ENCODE measurements at regions not wholly inside any gene's neighbourhood (a gene's known extent, or its start where the extent isn't known, plus 50 kb on each side); places are given as distances from the start of the nearest gene placed in this dataset.

DNA sequence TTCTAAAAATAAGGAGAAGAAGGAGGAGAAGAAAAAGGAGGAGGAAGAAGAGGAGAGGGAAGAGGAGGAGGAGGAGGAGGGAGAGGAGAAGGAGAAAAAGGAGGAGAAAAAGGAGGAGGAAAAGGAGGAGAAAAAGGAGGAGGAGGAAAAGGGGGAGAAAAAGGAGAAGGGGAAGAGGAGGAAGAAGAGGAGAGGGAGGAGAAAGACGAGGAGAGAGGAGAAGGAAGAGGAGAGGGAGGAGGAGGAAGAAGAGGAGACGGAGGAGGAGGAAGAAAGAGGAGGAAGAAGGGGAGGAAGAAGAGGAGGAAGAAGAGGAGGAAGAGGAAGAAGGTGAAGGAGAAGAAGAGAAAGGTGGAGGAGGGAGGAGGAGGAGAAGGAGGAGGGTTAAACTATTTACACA lies 210.2 kb upstream of the TRPM3 start:
- DNase-seq (ENCODE audit: extremely low spot score), result no peak
- POLR2A ChIA-PET, result no interaction called here
- CTCF ChIA-PET, result no interaction called here
- TF ChIP-seq, protein P1, sequence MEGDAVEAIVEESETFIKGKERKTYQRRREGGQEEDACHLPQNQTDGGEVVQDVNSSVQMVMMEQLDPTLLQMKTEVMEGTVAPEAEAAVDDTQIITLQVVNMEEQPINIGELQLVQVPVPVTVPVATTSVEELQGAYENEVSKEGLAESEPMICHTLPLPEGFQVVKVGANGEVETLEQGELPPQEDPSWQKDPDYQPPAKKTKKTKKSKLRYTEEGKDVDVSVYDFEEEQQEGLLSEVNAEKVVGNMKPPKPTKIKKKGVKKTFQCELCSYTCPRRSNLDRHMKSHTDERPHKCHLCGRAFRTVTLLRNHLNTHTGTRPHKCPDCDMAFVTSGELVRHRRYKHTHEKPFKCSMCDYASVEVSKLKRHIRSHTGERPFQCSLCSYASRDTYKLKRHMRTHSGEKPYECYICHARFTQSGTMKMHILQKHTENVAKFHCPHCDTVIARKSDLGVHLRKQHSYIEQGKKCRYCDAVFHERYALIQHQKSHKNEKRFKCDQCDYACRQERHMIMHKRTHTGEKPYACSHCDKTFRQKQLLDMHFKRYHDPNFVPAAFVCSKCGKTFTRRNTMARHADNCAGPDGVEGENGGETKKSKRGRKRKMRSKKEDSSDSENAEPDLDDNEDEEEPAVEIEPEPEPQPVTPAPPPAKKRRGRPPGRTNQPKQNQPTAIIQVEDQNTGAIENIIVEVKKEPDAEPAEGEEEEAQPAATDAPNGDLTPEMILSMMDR (IDR thresholded peaks at IDR 0.05; ENCODE audit: control extremely low read depth, extremely low read depth, low read depth, missing control alignments), result no peak

DNA sequence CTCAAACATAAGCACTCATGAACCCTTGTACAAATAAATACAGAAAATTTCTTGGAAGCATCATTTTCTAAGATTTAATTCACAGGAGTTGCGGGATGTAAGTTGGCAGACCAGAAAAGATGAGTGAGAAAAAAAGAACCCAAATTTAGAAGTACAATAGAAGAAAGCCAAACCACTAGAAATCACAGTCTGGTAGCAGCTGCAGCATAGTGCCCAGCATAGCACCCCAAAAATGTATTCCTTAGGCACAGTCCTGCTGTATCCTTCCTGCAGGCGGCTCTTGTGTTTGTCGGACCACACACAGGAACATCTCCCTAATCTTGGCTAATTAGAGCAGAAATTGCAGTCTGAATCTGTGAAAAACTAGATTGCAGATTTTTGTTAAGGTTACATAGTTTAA lies 208.5 kb upstream of the TRPM3 start:
- TF ChIP-seq, protein P1 (IDR thresholded peaks at IDR 0.05; ENCODE audit: control extremely low read depth, extremely low read depth, low read depth, missing control alignments), result no peak
- POLR2A ChIA-PET, result no interaction called here
- DNase-seq (ENCODE audit: extremely low spot score), result no peak
- CTCF ChIA-PET, result no interaction called here

DNA sequence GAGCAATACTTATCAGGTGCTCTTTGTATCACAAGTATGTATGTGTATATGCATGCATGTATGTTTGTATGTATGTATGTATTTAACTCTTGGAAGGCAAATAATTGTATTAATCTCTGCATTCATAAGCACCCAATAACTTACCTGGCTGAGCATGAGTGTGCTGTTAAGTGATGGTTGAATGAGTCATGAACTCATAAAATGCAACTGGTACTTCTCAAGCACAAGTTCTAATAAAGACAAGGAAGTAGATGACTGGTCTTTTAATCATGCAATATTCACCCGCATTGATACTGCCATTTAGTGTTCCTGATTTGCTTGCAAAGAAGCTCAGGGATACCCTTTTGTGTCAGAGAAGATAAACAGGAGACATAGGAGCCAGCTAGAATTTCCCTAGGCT lies 204.9 kb upstream of the TRPM3 start:
- ChIA-PET CTCF (interaction anchor here (1.4 kb wide), 1 partner anchor 8 kb away, joined by 3 read pairs; no protein-coding TSS in a partner anchor), POLR2A (no interaction called here)
- DNase-seq (ENCODE audit: extremely low spot score), result no peak
- TF ChIP-seq, protein P1 (IDR thresholded peaks at IDR 0.05; ENCODE audit: control extremely low read depth, extremely low read depth, low read depth, missing control alignments), result no peak

DNA sequence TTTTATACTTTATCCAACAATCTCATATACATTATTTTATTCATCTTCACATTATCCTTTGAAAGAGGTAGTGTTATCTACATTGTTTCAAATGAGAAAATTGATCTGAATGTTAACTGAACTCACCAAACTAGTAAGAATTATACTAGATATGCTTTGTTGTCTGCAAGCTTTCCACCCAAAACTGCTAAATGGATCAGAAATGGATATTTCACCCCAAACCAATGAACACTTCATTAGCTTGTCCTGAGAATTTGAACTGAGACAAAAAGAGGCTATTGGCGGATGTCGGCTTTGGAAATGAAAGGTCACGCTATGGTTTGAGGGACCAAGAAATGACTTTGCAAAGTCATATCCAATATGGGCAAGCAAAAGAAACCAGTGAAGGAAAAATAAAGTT lies 201.9 kb upstream of the TRPM3 start:
- TF ChIP-seq, protein P1 (IDR thresholded peaks at IDR 0.05; ENCODE audit: control extremely low read depth, extremely low read depth, low read depth, missing control alignments), result no peak
- ChIA-PET CTCF (interaction anchor here (1.3 to 2.3 kb wide), 2 partner anchors 38 to 104 kb away, joined by 3 to 11 read pairs; no protein-coding TSS in a partner anchor), POLR2A (no interaction called here)
- DNase-seq (ENCODE audit: extremely low spot score), result no peak

DNA sequence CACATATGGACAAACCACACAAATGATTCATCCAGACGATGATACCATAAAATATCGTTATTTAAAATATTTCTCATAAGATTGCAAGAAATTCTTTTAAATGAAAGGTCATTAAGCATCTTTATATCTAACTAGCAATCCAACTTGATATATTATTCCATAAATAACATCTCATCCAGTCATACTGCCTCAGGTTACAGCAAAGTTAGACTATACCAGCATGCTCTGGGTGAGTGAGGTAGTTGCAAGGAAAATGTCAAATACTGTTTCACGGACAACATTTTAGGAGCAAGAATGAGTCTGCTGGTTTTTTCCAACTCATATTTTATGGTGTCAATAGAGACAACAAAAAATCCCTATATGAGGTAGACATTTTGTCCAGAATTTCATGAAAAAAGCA lies 200.9 kb upstream of the TRPM3 start:
- ChIA-PET POLR2A (no interaction called here), CTCF (no interaction called here)

DNA sequence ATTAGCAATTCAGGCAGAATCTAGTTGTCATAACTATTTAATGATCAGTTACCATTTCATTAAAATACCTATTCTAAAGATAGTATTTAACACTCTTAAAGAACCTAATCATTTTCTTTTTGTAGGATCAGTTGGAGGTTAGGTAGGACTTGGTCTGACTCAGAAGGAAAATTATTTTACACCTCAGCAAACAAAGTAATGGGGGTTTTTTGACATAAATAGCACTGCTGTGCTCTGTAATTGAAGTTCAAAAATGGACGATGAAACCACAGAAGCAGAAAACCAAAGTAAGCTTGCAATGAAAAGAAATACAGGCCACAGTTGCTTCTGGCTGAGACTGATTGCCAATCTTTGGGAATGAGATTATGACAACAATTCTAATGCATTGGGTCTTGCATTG lies 187.0 kb upstream of the TRPM3 start:
- no peak for DNase-seq (ENCODE audit: extremely low spot score)
- CTCF ChIA-PET, result interaction anchor here (0.8 kb wide), 1 partner anchor 22 kb away, joined by 3 read pairs; no protein-coding TSS in a partner anchor
- TF ChIP-seq, protein P1 (IDR thresholded peaks at IDR 0.05; ENCODE audit: control extremely low read depth, extremely low read depth, low read depth, missing control alignments), result no peak
- POLR2A ChIA-PET, result no interaction called here

More for the DNA sequence above, 200.9 kb upstream of the TRPM3 start:
- DNase-seq (ENCODE audit: extremely low spot score), result no peak
- TF ChIP-seq, protein P1 (IDR thresholded peaks at IDR 0.05; ENCODE audit: control extremely low read depth, extremely low read depth, low read depth, missing control alignments), result no peak

DNA sequence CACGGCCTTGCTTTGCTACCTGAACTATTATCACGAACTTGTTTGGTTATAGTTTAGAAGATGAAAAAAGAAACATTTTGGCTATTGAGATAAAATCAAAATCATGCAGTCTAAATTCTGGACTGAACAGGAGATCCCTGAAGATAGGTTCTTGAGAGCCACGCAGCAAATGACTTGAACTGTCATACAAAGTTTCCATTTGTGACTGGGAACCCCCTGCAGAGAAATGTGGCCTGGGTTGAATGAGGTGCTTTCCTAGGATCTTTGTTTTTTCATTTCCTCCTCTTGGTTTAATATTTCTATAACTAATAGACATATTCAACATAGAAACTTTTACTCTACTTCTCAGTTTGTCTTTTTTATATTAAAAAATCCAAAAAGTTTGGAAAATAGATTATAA lies 184.7 kb upstream of the TRPM3 start:
- ChIA-PET CTCF (no interaction called here), POLR2A (no interaction called here)
- DNase-seq (ENCODE audit: extremely low spot score), result peak; percentile 9
- TF ChIP-seq, protein P1 (IDR thresholded peaks at IDR 0.05; ENCODE audit: control extremely low read depth, extremely low read depth, low read depth, missing control alignments), result no peak

Measured in GM10248 (cell line).